MM.1S (cell line): ENCODE measurements at regions not wholly inside any gene's neighbourhood (a gene's known extent, or its start where the extent isn't known, plus 50 kb on each side); places are given as distances from the start of the nearest gene placed in this dataset.

Experiments
- CTCF ChIP-seq: fragments of 300-600 bp; sonication (generic); IDR thresholded peaks from 2 replicates; pipeline ENCODE4 v1.5.1; 2016; ENCODE audit warnings: antibody characterized with exemption, low read length, mixed read lengths
- EZH2 ChIP-seq: fragments of 300-600 bp; sonication (generic); optimal IDR thresholded peaks from 2 replicates; pipeline ENCODE3; 2017; ENCODE audit warnings: low read depth, mild to moderate bottlenecking, antibody characterized with exemption, low read length, mixed read lengths

GRCh38 chr7:50164559-50165170, 71.6 kb upstream of the ZPBP start:
- TF ChIP-seq CTCF: no peak
- TF ChIP-seq EZH2: no peak
